22Rv1 (cell line): ENCODE measurements at regions not wholly inside any gene's neighbourhood (a gene's known extent, or its start where the extent isn't known, plus 50 kb on each side); places are given as distances from the start of the nearest gene placed in this dataset.

ENCODE experiments used
- CTCF ChIP-seq: fragments of 450-650 bp; IDR thresholded peaks from 2 replicates; pipeline ENCODE4 v1.5.1; 2017; ENCODE audit warnings: mild to moderate bottlenecking
- ZFX ChIP-seq: fragments of 450-650 bp; IDR thresholded peaks from 2 replicates; pipeline ENCODE4 v1.6.1; 2017; ENCODE audit warnings: antibody characterized with exemption, borderline replicate concordance

DNA sequence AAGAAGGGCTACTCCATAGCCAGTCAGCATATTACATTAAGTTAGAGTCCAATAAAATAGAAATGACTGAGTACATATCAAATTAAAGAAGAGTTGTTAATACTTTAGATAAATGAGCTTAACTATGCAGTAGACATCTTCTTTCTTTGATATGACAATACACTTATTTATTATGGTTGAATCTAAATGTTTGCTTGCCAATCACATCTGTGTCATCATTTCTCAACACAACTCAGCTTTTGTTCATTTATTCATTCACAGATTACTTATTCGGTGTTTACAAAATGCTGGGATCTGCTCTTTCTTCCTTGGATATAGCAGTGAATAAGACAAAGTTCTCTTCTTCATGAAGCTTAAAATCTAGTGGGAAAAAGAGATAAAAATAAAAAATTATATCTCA is 614.6 kb upstream of the ATP2B1 start:
- no peak for TF ChIP-seq CTCF
- TF ChIP-seq ZFX, result no peak
